Astrocyte of the cerebellum (primary cell): ENCODE measurements at regions not wholly inside any gene's neighbourhood (a gene's known extent, or its start where the extent isn't known, plus 50 kb on each side); places are given as distances from the start of the nearest gene placed in this dataset.

Experiments
- DNase-seq: peaks from one replicate; pipeline ENCODE4 v3.0.0-alpha.2; 2011; ENCODE audit warnings: low read depth
- H3K4me3 ChIP-seq: 2 replicates; pipeline ENCODE4 v1.5.1; 2011; ENCODE audit warnings: mild to moderate bottlenecking, low read depth, low read length, moderate library complexity
- CTCF ChIP-seq: IDR thresholded peaks from 2 replicates; pipeline ENCODE4 v1.5.1; 2012; ENCODE audit warnings: low read length, low read depth, moderate library complexity, mild to moderate bottlenecking; ENCODE audit errors: missing control alignments
- in situ Hi-C: cut with HindIII; loops from 2 replicates; pipeline ENCODE4 v1.10.0; 2017; ENCODE audit warnings: low sequenced_read_pairs

- DNase-seq, result no peak
- in situ Hi-C loops, result no loop called here
- no peak overlapping the region for H3K4me3 ChIP-seq
- TF ChIP-seq CTCF, result peak; percentile 18
Measured at GRCh38 chr16:63530208-63530607, 1494.0 kb upstream of the CDH8 start.

DNA sequence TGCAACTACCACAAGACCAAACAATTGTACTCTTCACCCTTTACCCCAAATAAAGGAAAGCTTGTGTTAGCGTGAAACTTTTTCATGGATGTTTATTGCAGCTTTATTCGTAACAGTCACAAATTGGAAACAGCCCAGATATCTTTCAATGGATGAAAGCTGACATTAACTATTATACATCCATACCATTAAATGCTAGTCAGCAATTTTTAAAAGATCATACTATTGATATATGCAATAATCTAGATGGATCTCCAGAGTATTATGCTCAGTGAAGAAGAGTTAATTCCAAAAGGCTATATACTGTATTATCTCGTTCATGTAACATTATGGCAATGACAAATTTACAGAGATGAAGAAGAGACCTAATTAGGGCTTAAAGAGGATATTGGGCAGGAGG is 1491.2 kb upstream of the CDH8 start:
- TF ChIP-seq CTCF, result no peak
- in situ Hi-C loops, result no loop called here
- no peak for DNase-seq
- no peak overlapping the region for H3K4me3 ChIP-seq

GRCh38 chr16:63516394-63516793 is 1480.2 kb upstream of the CDH8 start:
- H3K4me3 ChIP-seq, result no peak overlapping the region
- in situ Hi-C loops, result no loop called here
- TF ChIP-seq CTCF, result no peak
- no peak for DNase-seq

DNA sequence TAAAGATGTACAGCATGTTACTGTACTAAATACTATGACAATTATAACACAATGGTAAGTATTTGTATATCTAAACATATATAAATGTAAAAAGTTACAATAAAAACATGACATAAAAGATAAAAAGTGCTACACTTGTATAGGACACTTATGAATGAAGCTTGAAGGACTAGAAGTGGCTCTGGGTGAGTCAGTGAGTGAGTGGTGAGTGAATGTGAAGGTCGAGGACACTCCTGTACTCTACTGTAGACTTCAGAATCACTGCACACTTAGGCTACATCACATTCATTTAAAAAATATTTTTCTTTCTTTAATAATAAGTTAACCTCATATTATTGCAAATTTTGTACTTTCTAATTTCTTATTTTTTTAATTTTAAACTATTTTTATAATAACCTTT is 1476.7 kb upstream of the CDH8 start:
- no peak for TF ChIP-seq CTCF
- in situ Hi-C loops, result no loop called here
- no peak overlapping the region for H3K4me3 ChIP-seq
- DNase-seq, result no peak

DNA sequence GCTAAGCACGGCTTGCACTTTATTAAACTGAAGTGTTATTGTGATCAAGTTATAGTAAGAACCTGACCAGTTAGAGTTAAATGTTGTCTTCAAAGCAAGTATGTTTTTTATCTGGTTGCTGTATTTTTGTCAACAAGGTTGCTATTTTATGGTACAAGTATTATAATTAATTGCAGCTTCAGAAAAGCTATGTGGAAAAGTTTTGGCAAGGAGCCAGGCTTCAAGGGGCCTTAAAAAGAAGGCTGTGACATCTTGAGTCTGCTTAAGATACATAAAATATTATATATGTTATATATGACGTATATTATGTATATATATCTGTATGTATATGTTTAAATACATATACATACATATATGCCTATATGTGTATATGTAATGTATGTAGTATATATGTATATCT is 1461.2 kb upstream of the CDH8 start:
- H3K4me3 ChIP-seq, result no peak overlapping the region
- no peak for TF ChIP-seq CTCF
- DNase-seq, result no peak
- in situ Hi-C loops, result no loop called here

DNA sequence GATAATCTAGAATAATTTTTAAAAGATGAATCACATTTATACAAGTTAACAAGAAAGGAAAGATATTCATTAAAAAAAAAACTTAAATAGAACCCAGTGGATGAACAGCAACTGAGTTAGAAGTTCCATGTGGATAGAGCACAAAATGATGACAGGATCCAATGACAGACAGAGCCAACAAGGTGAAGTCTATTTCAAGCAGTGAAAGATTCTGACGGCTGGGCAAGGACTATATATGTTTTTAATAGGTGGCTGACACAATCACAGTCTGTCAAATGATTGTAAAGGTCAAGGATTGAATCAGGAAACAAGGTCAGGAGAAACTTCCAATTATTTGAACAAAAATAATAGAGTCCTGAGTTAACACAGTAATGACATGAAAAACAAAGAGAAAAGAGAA is 1460.0 kb upstream of the CDH8 start:
- in situ Hi-C loops, result no loop called here
- no peak for DNase-seq
- TF ChIP-seq CTCF, result no peak
- H3K4me3 ChIP-seq, result no peak overlapping the region

DNA sequence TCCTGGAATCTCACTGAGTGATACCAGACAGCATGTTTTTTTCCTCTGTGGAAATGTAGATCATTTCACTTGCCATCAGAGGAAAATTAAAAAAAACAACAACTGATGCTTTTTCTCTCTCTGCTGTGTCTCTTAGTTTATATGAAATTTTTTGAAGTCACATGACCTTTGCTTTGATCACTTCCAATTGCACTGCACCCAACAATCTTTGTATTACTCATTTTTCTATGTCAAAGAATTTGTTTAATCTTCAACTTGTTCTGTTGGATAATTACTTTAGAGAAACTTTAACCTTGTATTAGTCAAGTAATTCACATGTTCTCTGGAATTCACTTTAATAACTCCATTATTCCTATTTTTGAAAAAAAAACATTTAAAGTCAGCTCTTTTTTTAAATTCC is 1452.7 kb upstream of the CDH8 start:
- DNase-seq, result no peak
- in situ Hi-C loops, result no loop called here
- no peak for TF ChIP-seq CTCF
- no peak overlapping the region for H3K4me3 ChIP-seq
